ENCODE measurements at regions not wholly inside any gene's neighbourhood (a gene's known extent, or its start where the extent isn't known, plus 50 kb on each side); places are given as distances from the start of the nearest gene placed in this dataset.

- Histone ChIP-seq H3K4me3 (no peak overlapping the region), H3K36me3 (no peaks in the 10 kb centered on the region), H3K27ac (no peak overlapping the region), H3K4me1 (no peaks in the 10 kb centered on the region), H3K9me3 (no peaks in the 10 kb centered on the region), H3K27me3 (no peaks in the 10 kb centered on the region)
- no peak for DNase-seq (ENCODE audit: low spot score in 2 of 2)
- intact Hi-C loops (cut with DNase I): no loop called here
- no peak for TF ChIP-seq CTCF (IDR thresholded peaks at IDR 0.05)
Observed at GRCh38 chr1:5456090-5456811, 536.0 kb downstream of the NPHP4 start.

GRCh38 chr1:5455651-5456050 is 536.6 kb downstream of the NPHP4 start:
- H3K27ac ChIP-seq: no peak overlapping the region
- no peak for DNase-seq (ENCODE audit: low spot score in 2 of 2)
- no peak for TF ChIP-seq CTCF (IDR thresholded peaks at IDR 0.05)
- no peaks in the 10 kb centered on the region for H3K36me3 ChIP-seq
- no peaks in the 10 kb centered on the region for H3K9me3 ChIP-seq
- H3K27me3 ChIP-seq: no peaks in the 10 kb centered on the region
- H3K4me3 ChIP-seq: no peak overlapping the region
- intact Hi-C loops (cut with DNase I): no loop called here
- H3K4me1 ChIP-seq: no peaks in the 10 kb centered on the region

- H3K9me3 ChIP-seq: no peaks in the 10 kb centered on the region
- H3K27me3 ChIP-seq: no peaks in the 10 kb centered on the region
- H3K27ac ChIP-seq: no peak overlapping the region
- no peak for DNase-seq (ENCODE audit: low spot score in 2 of 2)
- H3K36me3 ChIP-seq: no peaks in the 10 kb centered on the region
- no peak overlapping the region for H3K4me3 ChIP-seq
- TF ChIP-seq CTCF (IDR thresholded peaks at IDR 0.05): no peak
- H3K4me1 ChIP-seq: no peaks in the 10 kb centered on the region
- intact Hi-C loops (cut with DNase I): no loop called here
Observed at GRCh38 chr1:5455056-5455455, 537.2 kb downstream of the NPHP4 start.

- Histone ChIP-seq H3K27ac (no peak overlapping the region), H3K36me3 (no peaks in the 10 kb centered on the region), H3K4me3 (no peak overlapping the region), H3K9me3 (no peaks in the 10 kb centered on the region), H3K27me3 (no peaks in the 10 kb centered on the region), H3K4me1 (no peaks in the 10 kb centered on the region)
- no peak for DNase-seq (ENCODE audit: low spot score in 2 of 2)
- no peak for TF ChIP-seq CTCF (IDR thresholded peaks at IDR 0.05)
- intact Hi-C loops (cut with DNase I): no loop called here
Observed at GRCh38 chr1:5453347-5453746, 538.9 kb downstream of the NPHP4 start.

- Histone ChIP-seq H3K36me3 (no peaks in the 10 kb centered on the region), H3K9me3 (no peaks in the 10 kb centered on the region), H3K4me1 (no peaks in the 10 kb centered on the region), H3K4me3 (no peak overlapping the region), H3K27me3 (no peaks in the 10 kb centered on the region), H3K27ac (no peak overlapping the region)
- intact Hi-C loops (cut with DNase I): no loop called here
- no peak for TF ChIP-seq CTCF (IDR thresholded peaks at IDR 0.05)
- DNase-seq (ENCODE audit: low spot score in 2 of 2): no peak
Observed at GRCh38 chr1:5451671-5452070, 540.6 kb downstream of the NPHP4 start.

GRCh38 chr1:5448486-5448885 is 543.7 kb downstream of the NPHP4 start:
- H3K4me3 ChIP-seq: no peak overlapping the region
- H3K27me3 ChIP-seq: no peaks in the 10 kb centered on the region
- H3K4me1 ChIP-seq: no peaks in the 10 kb centered on the region
- no peaks in the 10 kb centered on the region for H3K36me3 ChIP-seq
- TF ChIP-seq CTCF (IDR thresholded peaks at IDR 0.05): no peak
- H3K27ac ChIP-seq: no peak overlapping the region
- DNase-seq (ENCODE audit: low spot score in 2 of 2): no peak
- intact Hi-C loops (cut with DNase I): no loop called here
- H3K9me3 ChIP-seq: no peaks in the 10 kb centered on the region
